Activated T-helper 17 cell treated with anti-CD3 and anti-CD28 coated beads, Interleukin-2, amount 50 U/mL, for 72 hours (primary cell): ENCODE measurements at regions not wholly inside any gene's neighbourhood (a gene's known extent, or its start where the extent isn't known, plus 50 kb on each side); places are given as distances from the start of the nearest gene placed in this dataset.

Experiments used
- ATAC-seq: fragments of 150-1000 bp; cut with Tn5 transposase; replicated peaks from 2 replicates; pipeline ENCODE4 v1.10.0; 2021; ENCODE audit warnings: mild to moderate bottlenecking, moderate library complexity
- H3K27ac Mint-ChIP-seq: one replicate; pipeline ENCODE4 v1.8.0; 2022; ENCODE audit warnings: mixed read lengths
- H3K27me3 Mint-ChIP-seq: one replicate; pipeline ENCODE4 v1.8.0; 2022; ENCODE audit warnings: mixed read lengths
- H3K36me3 Mint-ChIP-seq: one replicate; pipeline ENCODE4 v1.8.0; 2022; ENCODE audit warnings: low read depth, mild to moderate bottlenecking, mixed read lengths
- H3K4me1 Mint-ChIP-seq: one replicate; pipeline ENCODE4 v1.8.0; 2022; ENCODE audit warnings: mixed read lengths
- H3K4me3 Mint-ChIP-seq: one replicate; pipeline ENCODE4 v1.8.0; 2022; ENCODE audit warnings: mild to moderate bottlenecking, mixed read lengths
- H3K9me3 Mint-ChIP-seq: one replicate; pipeline ENCODE4 v1.8.0; 2022; ENCODE audit warnings: mixed read lengths

DNA sequence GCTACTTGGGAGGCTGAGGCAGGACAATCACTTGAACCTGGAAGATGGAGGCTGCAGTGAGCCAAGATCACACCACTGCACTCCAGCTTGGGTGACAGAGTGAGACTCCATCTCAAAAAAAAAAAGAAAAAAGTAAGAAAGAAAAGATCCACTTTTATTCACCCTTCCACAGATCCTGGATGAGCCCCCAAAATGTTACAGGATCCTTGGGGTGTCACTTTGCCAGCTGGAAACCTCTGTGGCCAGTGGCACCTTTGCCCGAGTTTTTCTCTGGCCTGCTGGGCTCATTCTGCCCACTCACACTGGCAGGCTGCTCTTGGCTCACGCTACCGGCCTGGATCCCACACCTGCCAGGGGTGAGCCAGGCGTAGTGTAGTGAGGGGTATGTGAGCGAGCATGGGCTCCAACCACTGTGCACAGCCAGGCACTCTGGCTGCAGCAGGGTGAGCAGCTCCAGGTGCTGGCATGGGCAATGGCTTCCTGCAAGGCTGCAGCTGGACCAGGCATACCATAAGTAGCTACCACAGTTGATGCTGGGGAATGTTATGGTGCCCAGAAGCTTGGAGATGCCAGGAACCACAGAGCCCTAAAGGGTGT lies 57.8 kb upstream of the C15orf39 start:
- Mint-ChIP-seq H3K27ac (no peak overlapping the region), H3K9me3 (peaks cover 14% of the 10 kb centered on the region), H3K36me3 (no peaks in the 10 kb centered on the region), H3K4me3 (no peak overlapping the region), H3K27me3 (no peaks in the 10 kb centered on the region), H3K4me1 (no peaks in the 10 kb centered on the region)
- ATAC-seq, result no peak

GRCh38 chr15:75145027-75145841 lies 56.4 kb upstream of the C15orf39 start:
- peaks cover 3% of the 10 kb centered on the region for H3K4me1 Mint-ChIP-seq
- H3K36me3 Mint-ChIP-seq, result no peaks in the 10 kb centered on the region
- ATAC-seq, result no peak
- H3K4me3 Mint-ChIP-seq, result no peak overlapping the region
- H3K9me3 Mint-ChIP-seq, result peaks cover 14% of the 10 kb centered on the region
- no peaks in the 10 kb centered on the region for H3K27me3 Mint-ChIP-seq
- H3K27ac Mint-ChIP-seq, result no peak overlapping the region

DNA sequence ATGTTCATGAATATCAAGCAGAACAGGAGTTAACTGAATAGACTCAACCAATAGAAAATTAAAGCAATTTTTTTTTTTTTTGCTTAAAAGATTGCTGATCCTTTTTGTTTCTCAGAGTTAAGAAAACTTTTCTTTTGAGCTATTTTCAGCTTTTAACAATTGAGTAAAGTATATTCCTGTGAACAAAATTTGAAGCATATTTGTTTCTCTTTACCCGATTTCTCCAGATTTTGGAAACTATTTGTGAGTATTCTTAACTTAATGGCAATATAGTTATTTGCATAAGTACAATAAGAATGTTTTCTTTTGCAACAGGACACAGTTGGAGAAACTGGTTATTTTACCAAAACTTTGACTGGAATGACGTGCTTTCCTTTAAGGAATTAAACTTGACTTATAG lies 53.4 kb upstream of the C15orf39 start:
- H3K4me3 Mint-ChIP-seq, result no peak overlapping the region
- H3K27me3 Mint-ChIP-seq, result no peaks in the 10 kb centered on the region
- peaks cover 3% of the 10 kb centered on the region for H3K9me3 Mint-ChIP-seq
- peaks cover 8% of the 10 kb centered on the region for H3K4me1 Mint-ChIP-seq
- no peak for ATAC-seq
- no peaks in the 10 kb centered on the region for H3K36me3 Mint-ChIP-seq
- H3K27ac Mint-ChIP-seq, result no peak overlapping the region

GRCh38 chr15:75149867-75150709 lies 51.6 kb upstream of the C15orf39 start:
- H3K9me3 Mint-ChIP-seq, result no peaks in the 10 kb centered on the region
- H3K4me1 Mint-ChIP-seq, result peaks cover 8% of the 10 kb centered on the region
- H3K36me3 Mint-ChIP-seq, result no peaks in the 10 kb centered on the region
- ATAC-seq, result peak; percentile 88
- no peak overlapping the region for H3K27ac Mint-ChIP-seq
- no peaks in the 10 kb centered on the region for H3K27me3 Mint-ChIP-seq
- H3K4me3 Mint-ChIP-seq, result no peak overlapping the region

- Mint-ChIP-seq H3K9me3 (no peaks in the 10 kb centered on the region), H3K27ac (no peak overlapping the region), H3K4me1 (peaks cover 8% of the 10 kb centered on the region), H3K36me3 (no peaks in the 10 kb centered on the region), H3K4me3 (no peak overlapping the region), H3K27me3 (no peaks in the 10 kb centered on the region)
- ATAC-seq, result no peak
Measured at GRCh38 chr15:75151214-75152128, 50.2 kb upstream of the C15orf39 start.
